Activated naive CD8-positive, alpha-beta T cell treated with anti-CD3 and anti-CD28 coated beads, Interleukin-2, amount 10 ng/mL, durations not matched to agents 7 days and 5 days (primary cell): ENCODE measurements at regions not wholly inside any gene's neighbourhood (a gene's known extent, or its start where the extent isn't known, plus 50 kb on each side); places are given as distances from the start of the nearest gene placed in this dataset.

Experiments
- ATAC-seq: fragments of 150-1000 bp; cut with Tn5 transposase; one replicate; pipeline ENCODE4 v1.10.0; 2021; ENCODE audit warnings: low read depth, moderate library complexity
- POLR2A ChIA-PET: fragments of 350-600 bp; sonication (Branson Sonifier 250); formaldehyde crosslinking; loops from one replicate; lab custom pipeline; 2021; ENCODE audit warnings: antibody characterized with exemption; lab: Charles Lee
- DNase-seq: peaks from one replicate; pipeline ENCODE4 v3.0.0; 2021
- H3K27ac Mint-ChIP-seq: one replicate; pipeline ENCODE4 v1.8.0; 2022; ENCODE audit warnings: mild to moderate bottlenecking, mixed read lengths
- H3K27me3 Mint-ChIP-seq: one replicate; pipeline ENCODE4 v1.8.0; 2022; ENCODE audit warnings: mild to moderate bottlenecking, moderate library complexity, mixed read lengths
- H3K36me3 Mint-ChIP-seq: one replicate; pipeline ENCODE4 v1.8.0; 2021; ENCODE audit warnings: mild to moderate bottlenecking, mixed read lengths
- H3K4me1 Mint-ChIP-seq: one replicate; pipeline ENCODE4 v1.8.0; 2021; ENCODE audit warnings: mixed read lengths
- H3K4me3 Mint-ChIP-seq: one replicate; pipeline ENCODE4 v1.8.0; 2022; ENCODE audit warnings: mild to moderate bottlenecking, moderate library complexity, mixed read lengths
- H3K9me3 Mint-ChIP-seq: one replicate; pipeline ENCODE4 v1.8.0; 2021; ENCODE audit warnings: mixed read lengths

DNA sequence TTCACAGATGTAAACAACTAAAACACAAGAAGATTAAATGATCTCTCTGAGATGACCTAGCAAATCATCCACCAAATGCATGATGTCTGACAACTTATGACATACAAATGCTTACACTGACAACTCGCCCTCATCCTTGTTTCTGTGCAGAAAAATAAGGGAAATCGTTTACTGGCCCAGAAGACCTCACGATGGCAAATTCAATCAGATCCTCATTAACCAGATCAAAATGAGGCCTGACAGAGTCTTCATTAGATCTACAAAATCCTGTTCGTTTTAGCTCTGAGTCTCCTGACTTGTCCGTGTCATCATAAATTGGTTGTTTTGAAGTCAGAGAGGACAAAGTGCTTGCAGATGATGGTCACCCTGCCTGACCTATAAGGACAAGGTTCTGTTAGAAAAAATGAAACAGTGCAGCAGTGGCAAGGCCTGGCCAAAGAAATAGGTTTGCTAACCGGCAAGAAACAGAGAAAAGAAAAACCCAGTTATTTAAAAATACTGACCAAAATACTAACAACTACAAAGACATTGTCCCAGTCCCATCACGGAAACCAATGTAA, 109.5 kb downstream of the BTG1 start:
- ATAC-seq = no peak
- Mint-ChIP-seq H3K4me1 (peaks cover 64% of the 10 kb centered on the region), H3K27ac (peak overlapping the region; percentile 92), H3K27me3 (no peaks in the 10 kb centered on the region), H3K9me3 (peaks cover 4% of the 10 kb centered on the region), H3K36me3 (peaks cover 19% of the 10 kb centered on the region), H3K4me3 (peak overlapping the region; percentile 95)
- no peak for DNase-seq
- POLR2A ChIA-PET = interaction anchor here (1.0 to 3.5 kb wide), 3 partner anchors 12 to 109 kb away, joined by 3 to 18 read pairs (median 4); partner anchors contain the start of gene BTG1

GRCh38 chr12:92035477-92035876, 110.2 kb downstream of the BTG1 start:
- H3K4me1 Mint-ChIP-seq = peaks cover 65% of the 10 kb centered on the region
- POLR2A ChIA-PET = interaction anchor here (1.0 to 3.5 kb wide), 2 partner anchors 13 to 110 kb away, joined by 4 to 18 read pairs; partner anchors contain the start of gene BTG1
- H3K27ac Mint-ChIP-seq = peak overlapping the region; percentile 92
- H3K4me3 Mint-ChIP-seq = peak overlapping the region; percentile 95
- H3K9me3 Mint-ChIP-seq = peaks cover 4% of the 10 kb centered on the region
- DNase-seq (no peak), ATAC-seq (no peak)
- H3K27me3 Mint-ChIP-seq = no peaks in the 10 kb centered on the region
- peaks cover 19% of the 10 kb centered on the region for H3K36me3 Mint-ChIP-seq

DNA sequence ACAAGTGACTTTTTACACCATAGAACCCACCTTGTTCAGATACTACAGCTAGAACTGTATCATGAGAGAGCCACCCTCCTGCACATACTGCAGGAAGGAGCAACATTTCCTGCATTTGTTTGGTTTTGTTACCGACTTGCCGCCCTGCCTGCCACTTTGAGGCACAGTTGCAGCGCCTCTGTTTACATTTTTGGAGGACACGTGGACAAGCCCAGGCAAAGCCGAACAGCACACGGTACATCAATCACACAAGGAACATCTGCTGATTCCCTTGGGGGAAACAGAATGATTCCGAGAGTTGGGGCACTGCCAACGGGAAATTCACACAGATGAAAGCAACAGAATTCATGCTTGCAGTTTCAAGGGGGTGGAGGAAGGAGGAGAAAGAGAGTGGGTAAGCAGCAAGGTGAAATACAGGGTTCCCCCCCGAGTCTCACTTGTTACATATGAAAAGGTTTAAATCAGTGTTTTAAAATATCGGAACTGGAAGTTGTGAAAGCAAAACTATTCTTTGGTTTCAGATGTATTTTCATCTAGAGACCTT, 110.7 kb downstream of the BTG1 start:
- H3K9me3 Mint-ChIP-seq = peaks cover 4% of the 10 kb centered on the region
- H3K36me3 Mint-ChIP-seq = peaks cover 16% of the 10 kb centered on the region
- peak overlapping the region; percentile 92 for H3K27ac Mint-ChIP-seq
- H3K27me3 Mint-ChIP-seq = no peaks in the 10 kb centered on the region
- peaks cover 68% of the 10 kb centered on the region for H3K4me1 Mint-ChIP-seq
- POLR2A ChIA-PET = interaction anchor here (0.6 to 3.5 kb wide), 4 partner anchors 12 to 110 kb away, joined by 3 to 18 read pairs (median 6); partner anchors contain the start of gene BTG1
- ATAC-seq (peak; percentile 32), DNase-seq (peak; percentile 51)
- H3K4me3 Mint-ChIP-seq = peak overlapping the region; percentile 95

DNA sequence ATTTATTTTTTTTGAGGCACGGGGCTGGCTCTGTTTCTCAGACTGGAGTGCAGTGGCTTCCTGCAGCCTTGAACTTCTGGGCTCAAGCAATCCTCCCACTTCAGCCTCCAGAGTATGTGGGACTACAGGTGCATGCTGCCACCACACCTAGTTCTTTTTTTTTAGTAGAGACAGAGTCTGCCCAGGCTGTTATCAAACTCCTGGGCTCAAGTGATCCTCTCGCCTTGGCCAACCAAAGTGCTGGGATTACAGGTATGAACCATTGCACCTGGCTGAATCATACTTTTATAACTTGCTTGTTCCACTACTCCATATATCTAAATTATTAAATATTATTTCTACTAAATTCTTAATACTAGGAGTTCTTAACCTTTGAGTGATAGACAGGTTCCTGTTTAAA, 111.6 kb downstream of the BTG1 start:
- Mint-ChIP-seq H3K9me3 (peaks cover 4% of the 10 kb centered on the region), H3K27ac (no peak overlapping the region), H3K27me3 (no peaks in the 10 kb centered on the region), H3K4me3 (no peak overlapping the region), H3K4me1 (peaks cover 74% of the 10 kb centered on the region), H3K36me3 (peaks cover 22% of the 10 kb centered on the region)
- DNase-seq (no peak), ATAC-seq (no peak)
- POLR2A ChIA-PET = interaction anchor here (0.6 to 3.5 kb wide), 4 partner anchors 11 to 111 kb away, joined by 3 to 18 read pairs (median 6); partner anchors contain the start of gene BTG1

DNA sequence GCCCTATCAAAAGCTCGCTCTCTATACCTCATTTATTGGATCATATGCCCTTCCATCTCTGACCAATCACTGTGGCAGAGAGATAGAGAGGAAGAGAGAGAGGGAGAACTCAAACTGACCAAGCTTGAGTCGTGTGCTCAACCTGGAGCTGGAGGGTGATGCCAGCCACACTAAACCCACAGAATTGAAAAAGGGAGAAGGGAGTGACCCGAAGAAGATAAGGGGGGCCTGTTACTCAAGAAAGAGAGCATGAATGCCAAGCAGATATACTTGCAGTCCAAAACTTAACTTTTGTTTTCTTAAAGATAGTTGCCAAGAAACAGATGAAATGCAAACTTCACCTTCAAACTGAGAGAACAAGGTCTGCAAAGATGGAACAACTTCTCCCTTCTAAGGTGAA, 112.7 kb downstream of the BTG1 start:
- peak overlapping the region; percentile 6 for H3K4me3 Mint-ChIP-seq
- no peak for DNase-seq
- H3K36me3 Mint-ChIP-seq = peaks cover 26% of the 10 kb centered on the region
- peak overlapping the region; percentile 47 for H3K27ac Mint-ChIP-seq
- ATAC-seq = no peak
- H3K27me3 Mint-ChIP-seq = no peaks in the 10 kb centered on the region
- POLR2A ChIA-PET = interaction anchor here (2.5 to 3.5 kb wide), 2 partner anchors 99 to 112 kb away, joined by 9 to 18 read pairs; partner anchors contain the start of gene BTG1
- H3K9me3 Mint-ChIP-seq = peaks cover 4% of the 10 kb centered on the region
- peaks cover 74% of the 10 kb centered on the region for H3K4me1 Mint-ChIP-seq

- H3K36me3 Mint-ChIP-seq = peaks cover 28% of the 10 kb centered on the region
- POLR2A ChIA-PET = interaction anchor here (2.3 to 3.2 kb wide), 3 partner anchors 10 to 113 kb away, joined by 9 to 51 read pairs (median 20); partner anchors contain the start of gene BTG1
- H3K27ac Mint-ChIP-seq = peak overlapping the region; percentile 86
- no peaks in the 10 kb centered on the region for H3K27me3 Mint-ChIP-seq
- peaks cover 4% of the 10 kb centered on the region for H3K9me3 Mint-ChIP-seq
- peaks cover 75% of the 10 kb centered on the region for H3K4me1 Mint-ChIP-seq
- ATAC-seq = no peak
- no peak overlapping the region for H3K4me3 Mint-ChIP-seq
- no peak for DNase-seq
Measured at GRCh38 chr12:92032101-92032500, 113.5 kb downstream of the BTG1 start.

DNA sequence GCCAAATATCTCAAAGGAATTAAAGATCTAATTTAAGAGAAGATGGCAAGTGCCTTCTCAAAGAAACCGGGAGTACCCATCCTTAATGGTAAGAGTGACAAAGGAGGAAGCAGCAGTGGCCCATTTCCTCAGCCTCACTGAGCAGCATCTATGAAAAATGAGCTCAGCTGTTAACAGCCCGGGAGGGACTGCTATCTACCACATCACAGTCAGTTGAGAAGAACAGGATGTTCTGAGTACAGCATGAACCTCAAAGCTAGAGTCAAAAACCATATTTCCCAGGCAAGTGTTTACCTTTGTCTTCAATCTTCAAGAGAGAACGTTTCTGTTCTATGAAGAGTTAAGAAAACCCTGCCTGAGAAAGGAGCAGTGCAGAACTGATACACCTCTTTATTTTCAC, 115.0 kb downstream of the BTG1 start:
- Mint-ChIP-seq H3K27me3 (no peaks in the 10 kb centered on the region), H3K27ac (peak overlapping the region; percentile 92), H3K4me1 (peaks cover 67% of the 10 kb centered on the region), H3K9me3 (peaks cover 4% of the 10 kb centered on the region), H3K4me3 (peak overlapping the region; percentile 79), H3K36me3 (peaks cover 25% of the 10 kb centered on the region)
- ATAC-seq (peak; percentile 96), DNase-seq (no peak)
- POLR2A ChIA-PET = interaction anchor here (0.7 to 3.2 kb wide), 10 partner anchors 9 to 373 kb away, joined by 3 to 51 read pairs (median 4); partner anchors contain the start of gene BTG1

GRCh38 chr12:92029902-92030586, 115.6 kb downstream of the BTG1 start:
- Mint-ChIP-seq H3K4me1 (peaks cover 66% of the 10 kb centered on the region), H3K4me3 (peak overlapping the region; percentile 79), H3K9me3 (peaks cover 4% of the 10 kb centered on the region), H3K27ac (peak overlapping the region; percentile 92), H3K27me3 (no peaks in the 10 kb centered on the region), H3K36me3 (peaks cover 25% of the 10 kb centered on the region)
- POLR2A ChIA-PET = interaction anchor here (0.7 to 3.2 kb wide), 10 partner anchors 9 to 374 kb away, joined by 3 to 51 read pairs (median 4); partner anchors contain the start of gene BTG1
- ATAC-seq (peak; percentile 24), DNase-seq (no peak)

DNA sequence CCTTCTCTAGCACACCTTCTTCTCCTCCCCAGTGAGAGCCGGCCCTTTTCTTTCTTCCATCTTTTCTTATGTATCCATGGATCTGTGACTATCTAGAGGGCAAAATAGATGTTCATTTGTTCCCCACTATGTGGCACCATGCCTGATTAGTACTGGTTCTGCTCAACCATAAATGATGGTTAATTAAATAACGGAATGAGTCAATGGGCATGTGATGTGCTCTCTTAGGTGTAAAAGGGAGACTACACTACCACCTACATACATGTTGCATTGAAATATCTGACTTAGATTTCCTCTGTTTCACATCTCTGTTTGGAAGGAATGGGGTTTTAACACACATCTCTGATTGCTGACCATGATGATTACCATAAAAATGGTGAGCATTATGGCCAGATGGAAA, 116.5 kb downstream of the BTG1 start:
- Mint-ChIP-seq H3K9me3 (peaks cover 4% of the 10 kb centered on the region), H3K27ac (peak overlapping the region; percentile 17), H3K4me3 (no peak overlapping the region), H3K27me3 (no peaks in the 10 kb centered on the region), H3K36me3 (peaks cover 25% of the 10 kb centered on the region), H3K4me1 (peaks cover 59% of the 10 kb centered on the region)
- no peak for ATAC-seq
- POLR2A ChIA-PET = no interaction called here
- DNase-seq = no peak

GRCh38 chr12:92028441-92028709, 117.3 kb downstream of the BTG1 start:
- Mint-ChIP-seq H3K9me3 (peaks cover 4% of the 10 kb centered on the region), H3K4me3 (no peak overlapping the region), H3K27ac (no peak overlapping the region), H3K4me1 (peaks cover 55% of the 10 kb centered on the region), H3K36me3 (peaks cover 22% of the 10 kb centered on the region), H3K27me3 (no peaks in the 10 kb centered on the region)
- POLR2A ChIA-PET = interaction anchor here (1.1 to 1.4 kb wide), 2 partner anchors 116 to 117 kb away, joined by 4 to 5 read pairs; partner anchors contain the start of gene BTG1
- ATAC-seq (no peak), DNase-seq (no peak)

GRCh38 chr12:92027701-92028440, 117.8 kb downstream of the BTG1 start:
- Mint-ChIP-seq H3K27me3 (no peaks in the 10 kb centered on the region), H3K27ac (no peak overlapping the region), H3K4me3 (no peak overlapping the region), H3K4me1 (peaks cover 54% of the 10 kb centered on the region), H3K36me3 (peaks cover 20% of the 10 kb centered on the region), H3K9me3 (peaks cover 3% of the 10 kb centered on the region)
- DNase-seq (no peak), ATAC-seq (no peak)
- POLR2A ChIA-PET = interaction anchor here (1.1 to 1.4 kb wide), 2 partner anchors 117 to 118 kb away, joined by 4 to 5 read pairs; partner anchors contain the start of gene BTG1

- H3K4me1 Mint-ChIP-seq = peaks cover 52% of the 10 kb centered on the region
- POLR2A ChIA-PET = interaction anchor here (1.1 kb wide), 1 partner anchor 117 kb away, joined by 5 read pairs; no protein-coding TSS in a partner anchor
- H3K27me3 Mint-ChIP-seq = no peaks in the 10 kb centered on the region
- DNase-seq (no peak), ATAC-seq (no peak)
- no peak overlapping the region for H3K27ac Mint-ChIP-seq
- peaks cover 19% of the 10 kb centered on the region for H3K36me3 Mint-ChIP-seq
- H3K9me3 Mint-ChIP-seq = no peaks in the 10 kb centered on the region
- no peak overlapping the region for H3K4me3 Mint-ChIP-seq
Measured at GRCh38 chr12:92027243-92027642, 118.4 kb downstream of the BTG1 start.
